GM23338 (cell line): ENCODE measurements at regions not wholly inside any gene's neighbourhood (a gene's known extent, or its start where the extent isn't known, plus 50 kb on each side); places are given as distances from the start of the nearest gene placed in this dataset.

Source experiments
- CREB1 ChIP-seq: fragments of 250-450 bp; sonication (Bioruptor Pico); IDR thresholded peaks from 2 replicates; pipeline ENCODE4 v1.5.0; 2020; ENCODE audit warnings: low read depth, mild to moderate bottlenecking, moderate library complexity
- CTCF ChIP-seq, 2 experiments: fragments of 200-600 bp in 1 of 2; sonication (generic) in 1 of 2; conservative IDR thresholded peaks; 2 replicates each; pipeline versions ENCODE4 v1.5.1 to v1.6.1; 2016 to 2017; ENCODE audit warnings: antibody characterized with exemption in 2 of 2, low read depth in 2 of 2, mild to moderate bottlenecking in 2 of 2, moderate library complexity in 1 of 2
- ETS1 ChIP-seq: IDR thresholded peaks from 2 replicates; pipeline ENCODE4 v1.6.1; 2016; ENCODE audit warnings: antibody characterized with exemption
- EZH2 ChIP-seq: fragments of 200-600 bp; sonication (generic); IDR thresholded peaks from one replicate; pipeline ENCODE4 v1.8.0; 2017; ENCODE audit warnings: antibody characterized with exemption, mild to moderate bottlenecking, low read depth; ENCODE audit not compliant: unreplicated experiment
- EZH2phosphoT487 ChIP-seq: fragments of 200-600 bp; sonication (generic); IDR thresholded peaks from one replicate; pipeline ENCODE4 v1.8.1; 2018; ENCODE audit warnings: antibody characterized with exemption; ENCODE audit not compliant: unreplicated experiment
- JUNB ChIP-seq: IDR thresholded peaks from one replicate; pipeline ENCODE4 v1.6.1; 2016; ENCODE audit warnings: antibody characterized with exemption; ENCODE audit not compliant: unreplicated experiment
- NANOG ChIP-seq: IDR thresholded peaks from 2 replicates; pipeline ENCODE4 v1.6.1; 2016; ENCODE audit warnings: antibody characterized with exemption, borderline replicate concordance
- POLR2AphosphoS5 ChIP-seq: IDR thresholded peaks from 2 replicates; pipeline ENCODE4 v1.6.1; 2016; ENCODE audit warnings: antibody characterized with exemption, low read depth
- REST ChIP-seq: IDR thresholded peaks from one replicate; pipeline ENCODE4 v1.6.1; 2018; ENCODE audit warnings: antibody characterized with exemption; ENCODE audit not compliant: unreplicated experiment
- ZNF114 ChIP-seq: fragments of 250-450 bp; sonication (Bioruptor Pico); IDR thresholded peaks from 2 replicates; pipeline ENCODE4 v1.5.0; 2020; ENCODE audit warnings: mild to moderate bottlenecking, moderate library complexity
- ZNF331 ChIP-seq: fragments of 250-450 bp; sonication (Bioruptor Pico); IDR thresholded peaks from 2 replicates; pipeline ENCODE4 v1.5.0; 2020; ENCODE audit warnings: low read depth, mild to moderate bottlenecking, moderate library complexity

- TF ChIP-seq POLR2AphosphoS5 = no peak
- no peak for TF ChIP-seq CREB1 (CRISPR knock-in tag)
- no peak for TF ChIP-seq JUNB
- TF ChIP-seq EZH2phosphoT487 = no peak
- TF ChIP-seq NANOG = no peak
- no peak for TF ChIP-seq CTCF (conservative IDR thresholded peaks at IDR 0.05; ENCODE audit: low read depth in 2 of 2)
- no peak for TF ChIP-seq REST
- no peak for TF ChIP-seq ZNF331 (CRISPR knock-in tag)
- no peak for TF ChIP-seq EZH2
- no peak for TF ChIP-seq ZNF114 (CRISPR knock-in tag)
- TF ChIP-seq ETS1 = no peak
Measured at GRCh38 chr16:62298600-62298999, 262.4 kb upstream of the CDH8 start.
